HCT116 (cell line): ENCODE measurements at regions not wholly inside any gene's neighbourhood (a gene's known extent, or its start where the extent isn't known, plus 50 kb on each side); places are given as distances from the start of the nearest gene placed in this dataset.
A peak's percentile ranks its signal among the peaks of the same experiment; 100 is the strongest.

ENCODE experiments used
- ATAC-seq: fragments of 200-7000 bp; cut with Tn5 transposase; 2 replicates; pipeline ENCODE4 v1.9.1; 2020; ENCODE audit warnings: mild to moderate bottlenecking, moderate library complexity
- BruUV-seq: library from RNA; stranded (reverse); fragments of 400-500 nt; replicated peaks from 2 replicates; lab custom pipeline; 2021; lab: Mats Ljungman, UMichigan
- CTCF ChIA-PET: fragments of 300-600 bp; sonication (Branson Sonifier 250); formaldehyde crosslinking; loops from one replicate; lab custom pipeline; 2021; ENCODE audit warnings: antibody characterized with exemption; lab: Charles Lee
- POLR2A ChIA-PET: fragments of 300-600, 350-600 bp; sonication (Branson Sonifier 250); formaldehyde crosslinking; loops from one replicate; lab custom pipeline; 2021; ENCODE audit warnings: antibody characterized with exemption; lab: Charles Lee
- RAD21 ChIA-PET, 2 experiments: fragments of 300-600 bp; sonication (Branson Sonifier 250); formaldehyde crosslinking; loops; one replicate each; lab custom pipeline; 2023; ENCODE audit warnings: low total read pairs in 2 of 2; ENCODE audit not compliant: uncharacterized antibody in 2 of 2, unreplicated experiment in 2 of 2, low non-redundant PET in 1 of 2; lab: Charles Lee
- DNase-seq: peaks from one replicate; pipeline ENCODE4 v3.0.0-alpha.2; 2010; ENCODE audit warnings: low read depth, low spot score
- H2AFZ ChIP-seq: fragments of 200-600 bp; shearing (Covaris generic), sonication (generic); 2 replicates; pipeline ENCODE4 v1.6.1; 2017; ENCODE audit warnings: low read depth, mixed run types, mixed read lengths, antibody characterized with exemption, low read length; ENCODE audit not compliant: poor library complexity, severe bottlenecking
- H3K27ac ChIP-seq: 2 replicates; pipeline ENCODE4 v1.5.1; 2012; ENCODE audit warnings: low read depth, low read length
- H3K27me3 ChIP-seq: fragments of 200-600 bp; sonication (generic); 2 replicates; pipeline ENCODE4 v1.6.1; 2016; ENCODE audit warnings: mixed run types, low read length, mixed read lengths; ENCODE audit not compliant: insufficient read depth
- H3K36me3 ChIP-seq, 2 experiments: fragments of 200-500 bp in 1 of 2; fragments of 200-600 bp in 1 of 2; sonication (Bioruptor generic) in 1 of 2; sonication (generic) in 1 of 2; 2 replicates each; pipeline versions ENCODE4 v1.5.1 to v1.6.1; 2014 to 2016; ENCODE audit warnings: low read length in 2 of 2, inconsistent platforms in 1 of 2, mixed read lengths in 1 of 2, mixed run types in 1 of 2; ENCODE audit not compliant: insufficient read depth in 2 of 2, control insufficient read depth in 1 of 2
- H3K4me1 ChIP-seq, 2 experiments: fragments of 200-600 bp in 1 of 2; sonication (generic) in 1 of 2; 2 replicates each; pipeline versions ENCODE4 v1.5.1 to v1.6.1; 2012 to 2017; ENCODE audit warnings: low read length in 2 of 2, inconsistent platforms in 1 of 2, mild to moderate bottlenecking in 1 of 2, mixed read lengths in 1 of 2, mixed run types in 1 of 2, moderate library complexity in 1 of 2; ENCODE audit not compliant: insufficient read depth in 2 of 2, control insufficient read depth in 1 of 2
- H3K4me2 ChIP-seq: fragments of 200-600 bp; sonication (generic); 2 replicates; pipeline ENCODE4 v1.6.1; 2017; ENCODE audit warnings: mixed run types, low read length, mixed read lengths
- H3K4me3 ChIP-seq, 2 experiments: fragments of 200-600 bp in 1 of 2; sonication (generic) in 1 of 2; replicated peaks in 1 of 2; 2 replicates each; pipeline ENCODE4 v1.5.1; 2011 to 2016; ENCODE audit warnings: low read length in 2 of 2, control low read depth in 1 of 2, low read depth in 1 of 2, mild to moderate bottlenecking in 1 of 2, mixed read lengths in 1 of 2, mixed run types in 1 of 2
- H3K79me2 ChIP-seq: fragments of 200-600 bp; sonication (generic); 2 replicates; pipeline ENCODE4 v1.6.1; 2017; ENCODE audit warnings: mild to moderate bottlenecking, mixed run types, low read length, moderate library complexity, mixed read lengths; ENCODE audit not compliant: insufficient read depth
- H3K9ac ChIP-seq: fragments of 200-600 bp; sonication (generic); 2 replicates; pipeline ENCODE4 v1.6.1; 2016; ENCODE audit warnings: low read length, mixed read lengths
- H3K9me2 ChIP-seq: fragments of 200-600 bp; sonication (generic), shearing (Covaris generic); 2 replicates; pipeline ENCODE4 v1.6.1; 2017; ENCODE audit warnings: mixed run types, mild to moderate bottlenecking, moderate library complexity; ENCODE audit not compliant: insufficient read depth
- H3K9me3 ChIP-seq, 2 experiments: fragments of 200-500 bp in 1 of 2; fragments of 200-600 bp in 1 of 2; sonication (Bioruptor generic) in 1 of 2; sonication (generic) in 1 of 2; 2 replicates each; pipeline ENCODE4 v1.6.1; 2014 to 2017; ENCODE audit warnings: low read length in 2 of 2, mixed read lengths in 2 of 2, inconsistent platforms in 1 of 2, low read depth in 1 of 2, mild to moderate bottlenecking in 1 of 2, mixed run types in 1 of 2, moderate library complexity in 1 of 2; ENCODE audit not compliant: control insufficient read depth in 1 of 2, insufficient read depth in 1 of 2
- H4K20me1 ChIP-seq: fragments of 200-600 bp; sonication (generic), shearing (Covaris generic); 2 replicates; pipeline ENCODE4 v1.6.1; 2017; ENCODE audit warnings: mixed run types, mild to moderate bottlenecking, moderate library complexity; ENCODE audit not compliant: insufficient read depth
- CBX3 ChIP-seq: IDR thresholded peaks from 2 replicates; pipeline ENCODE4 v1.6.1; 2012; ENCODE audit warnings: low read depth
- EGR1 ChIP-seq: IDR thresholded peaks from 2 replicates; pipeline ENCODE4 v1.6.1; 2012; ENCODE audit warnings: low read depth
- ELF1 ChIP-seq: IDR thresholded peaks from 2 replicates; pipeline ENCODE4 v1.6.1; 2012; ENCODE audit warnings: low read depth, borderline replicate concordance
- RAD21 ChIP-seq: IDR thresholded peaks from 2 replicates; pipeline ENCODE4 v1.6.1; 2012; ENCODE audit warnings: low read depth, mild to moderate bottlenecking
- SIN3A ChIP-seq: IDR thresholded peaks from 2 replicates; pipeline ENCODE4 v1.6.1; 2012; ENCODE audit warnings: low read depth
- SP1 ChIP-seq: IDR thresholded peaks from 2 replicates; pipeline ENCODE4 v1.6.1; 2012; ENCODE audit warnings: low read depth
- TCF7L2 ChIP-seq: IDR thresholded peaks from 2 replicates; pipeline ENCODE4 v1.7.0; 2011; ENCODE audit warnings: borderline replicate concordance, inconsistent platforms; ENCODE audit not compliant: insufficient read depth, insufficient read length; ENCODE audit errors: extremely low read depth
- intact Hi-C: fragments of 100-400 bp; cut with micrococcal nuclease; formaldehyde crosslinking; loops from 2 replicates; pipeline ENCODE4 v1.10.0; 2022
- TF ChIP-seq, protein P1 (sequence below), 3 experiments: fragments of 200-600 bp in 1 of 3; sonication (generic) in 1 of 3; IDR thresholded peaks in 2 of 3; conservative IDR thresholded peaks in 1 of 3; 2 replicates each; pipeline ENCODE4 v1.5.1; 2012 to 2017; ENCODE audit warnings: low read depth in 2 of 3, low read length in 2 of 3, antibody characterized with exemption in 1 of 3, borderline replicate concordance in 1 of 3, control low read depth in 1 of 3, mild to moderate bottlenecking in 1 of 3, mixed read lengths in 1 of 3, mixed run types in 1 of 3, moderate library complexity in 1 of 3; ENCODE audit not compliant: insufficient read depth in 1 of 3

DNA sequence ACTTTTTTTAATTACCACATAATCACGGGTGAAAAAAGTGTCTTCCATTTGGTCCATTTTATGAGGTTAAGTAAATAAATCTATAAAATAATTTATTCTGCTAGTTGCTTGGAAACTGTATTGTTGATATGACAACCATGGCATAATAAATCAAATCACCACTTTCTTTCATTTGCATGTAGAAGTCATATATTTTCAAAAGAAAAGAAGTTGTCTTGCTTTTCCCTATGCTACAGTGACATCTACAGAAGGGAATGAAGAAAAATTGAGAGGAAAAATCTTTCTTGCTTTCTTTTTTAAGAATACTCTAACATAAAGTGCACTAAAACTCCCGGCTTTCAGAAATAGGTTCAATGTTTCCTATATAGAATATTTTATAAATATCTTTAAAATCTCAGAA lies 228.5 kb downstream of the ZBBX start:
- ChIA-PET RAD21 (no interaction called here), CTCF (no interaction called here), POLR2A (no interaction called here)
- TF ChIP-seq SIN3A (no peak), TCF7L2 (no peak), EGR1 (no peak), CBX3 (no peak), SP1 (no peak), RAD21 (peak; percentile 34; the same call in 1 of the 2 replicates)
- TF ChIP-seq, protein P1, sequence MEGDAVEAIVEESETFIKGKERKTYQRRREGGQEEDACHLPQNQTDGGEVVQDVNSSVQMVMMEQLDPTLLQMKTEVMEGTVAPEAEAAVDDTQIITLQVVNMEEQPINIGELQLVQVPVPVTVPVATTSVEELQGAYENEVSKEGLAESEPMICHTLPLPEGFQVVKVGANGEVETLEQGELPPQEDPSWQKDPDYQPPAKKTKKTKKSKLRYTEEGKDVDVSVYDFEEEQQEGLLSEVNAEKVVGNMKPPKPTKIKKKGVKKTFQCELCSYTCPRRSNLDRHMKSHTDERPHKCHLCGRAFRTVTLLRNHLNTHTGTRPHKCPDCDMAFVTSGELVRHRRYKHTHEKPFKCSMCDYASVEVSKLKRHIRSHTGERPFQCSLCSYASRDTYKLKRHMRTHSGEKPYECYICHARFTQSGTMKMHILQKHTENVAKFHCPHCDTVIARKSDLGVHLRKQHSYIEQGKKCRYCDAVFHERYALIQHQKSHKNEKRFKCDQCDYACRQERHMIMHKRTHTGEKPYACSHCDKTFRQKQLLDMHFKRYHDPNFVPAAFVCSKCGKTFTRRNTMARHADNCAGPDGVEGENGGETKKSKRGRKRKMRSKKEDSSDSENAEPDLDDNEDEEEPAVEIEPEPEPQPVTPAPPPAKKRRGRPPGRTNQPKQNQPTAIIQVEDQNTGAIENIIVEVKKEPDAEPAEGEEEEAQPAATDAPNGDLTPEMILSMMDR (IDR thresholded peaks at IDR 0.05 in 2 of 3, conservative IDR thresholded peaks at IDR 0.05 in 1 of 3; ENCODE audit: borderline replicate concordance in 1 of 3, insufficient read depth in 1 of 3, low read depth in 2 of 3, low read length in 2 of 3): 0 out of 6 replicates have a peak, but pooled peaks of 1 of the 3 experiments have one; percentile 5
- no peaks in the 10 kb centered on the region for H3K27me3 ChIP-seq
- no TSS peak for BruUV-seq
- DNase-seq (no peak), ATAC-seq (no peak)
- no peaks in the 10 kb centered on the region for H3K36me3 ChIP-seq
- H3K79me2 ChIP-seq: no peaks in the 10 kb centered on the region
- H2AFZ ChIP-seq: no peak overlapping the region
- H3K4me3 ChIP-seq: no peak overlapping the region
- intact Hi-C loops: no loop called here
- H3K4me1 ChIP-seq: no peaks in the 10 kb centered on the region
- no peaks in the 10 kb centered on the region for H3K9me3 ChIP-seq
- H3K9ac ChIP-seq: no peak overlapping the region
- no peak overlapping the region for H3K4me2 ChIP-seq
- H3K9me2 ChIP-seq: no peaks in the 10 kb centered on the region
- no peaks in the 10 kb centered on the region for H4K20me1 ChIP-seq
- H3K27ac ChIP-seq: no peak overlapping the region

GRCh38 chr3:167148136-167148535 lies 232.0 kb downstream of the ZBBX start:
- Histone ChIP-seq H3K9ac (no peak overlapping the region), H3K4me3 (no peak overlapping the region), H3K36me3 (no peaks in the 10 kb centered on the region), H3K4me1 (no peaks in the 10 kb centered on the region), H3K27me3 (no peaks in the 10 kb centered on the region), H2AFZ (no peak overlapping the region), H3K4me2 (no peak overlapping the region), H3K9me3 (no peaks in the 10 kb centered on the region), H4K20me1 (no peaks in the 10 kb centered on the region), H3K79me2 (no peaks in the 10 kb centered on the region), H3K9me2 (no peaks in the 10 kb centered on the region), H3K27ac (no peak overlapping the region)
- no peak for TF ChIP-seq ELF1
- ChIA-PET POLR2A (no interaction called here), CTCF (no interaction called here), RAD21 (no interaction called here)
- intact Hi-C loops: no loop called here
- DNase-seq (no peak), ATAC-seq (no peak)
- BruUV-seq: no TSS peak
